ENCODE measurements at regions not wholly inside any gene's neighbourhood (a gene's known extent, or its start where the extent isn't known, plus 50 kb on each side); places are given as distances from the start of the nearest gene placed in this dataset.

- Histone ChIP-seq H3K9me2 (ENCODE audit: insufficient read depth) (no peaks in the 10 kb centered on the region), H2AFZ (no peak overlapping the region), H3K36me3 (ENCODE audit: low read depth) (no peaks in the 10 kb centered on the region), H3K27me3 (ENCODE audit: insufficient read depth, low read depth) (no peaks in the 10 kb centered on the region), H3K4me3 (no peak overlapping the region), H3K4me2 (no peak overlapping the region), H3K4me1 (replicated peaks; ENCODE audit: insufficient read depth) (no peaks in the 10 kb centered on the region), H4K20me1 (ENCODE audit: insufficient read depth) (no peaks in the 10 kb centered on the region), H3K79me2 (ENCODE audit: low read depth) (no peaks in the 10 kb centered on the region), H3K27ac (no peak overlapping the region), H3F3A (ENCODE audit: insufficient read depth, low read depth) (no peaks in the 10 kb centered on the region), H3K9me3 (ENCODE audit: insufficient read depth, low read depth) (no peaks in the 10 kb centered on the region)
- BruUV-seq (replicated peaks) = no TSS peak
- intact Hi-C loops (cut with micrococcal nuclease; ENCODE audit: unreplicated experiment) = no loop called here
- DNase-seq = no peak
- ChIA-PET POLR2A (ENCODE audit: unreplicated experiment) (interaction anchor here (0.9 kb wide), 1 partner anchor 16 kb away, joined by 8 read pairs; no protein-coding TSS in a partner anchor), CTCF (no interaction called here)
- TF ChIP-seq EZH2 (IDR thresholded peaks at IDR 0.05; ENCODE audit: low read depth) = no peak
- TF ChIP-seq CTCF (conservative IDR thresholded peaks at IDR 0.05) = no peak
Measured at GRCh38 chr9:117548556-117548955, 133.7 kb upstream of the ASTN2 start.

DNA sequence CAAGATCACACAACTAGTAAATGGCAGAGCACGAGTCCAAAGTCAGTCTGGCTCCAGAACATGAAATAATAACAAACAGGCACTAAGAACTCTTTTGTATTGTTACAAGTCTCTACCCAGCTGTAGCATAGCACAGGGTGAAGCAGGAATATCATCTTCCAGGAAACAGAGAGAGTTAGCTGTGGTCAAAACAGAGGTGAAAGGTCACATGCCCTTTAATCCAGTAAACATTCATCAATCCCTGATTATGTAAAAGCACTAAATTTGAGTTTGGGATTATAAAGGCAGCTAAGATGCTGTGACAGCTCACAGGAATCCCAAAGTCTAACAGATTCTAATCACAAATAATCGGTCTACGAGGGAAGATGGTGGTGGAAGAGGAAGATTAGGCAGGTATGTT lies 133.0 kb upstream of the ASTN2 start:
- Histone ChIP-seq H3K9me2 (ENCODE audit: insufficient read depth) (no peaks in the 10 kb centered on the region), H3K4me1 (replicated peaks; ENCODE audit: insufficient read depth) (no peaks in the 10 kb centered on the region), H3K4me3 (no peak overlapping the region), H3K79me2 (ENCODE audit: low read depth) (no peaks in the 10 kb centered on the region), H3K27ac (no peak overlapping the region), H3K36me3 (ENCODE audit: low read depth) (no peaks in the 10 kb centered on the region), H3K27me3 (ENCODE audit: insufficient read depth, low read depth) (no peaks in the 10 kb centered on the region), H3K9me3 (ENCODE audit: insufficient read depth, low read depth) (no peaks in the 10 kb centered on the region), H3K4me2 (no peak overlapping the region), H4K20me1 (ENCODE audit: insufficient read depth) (no peaks in the 10 kb centered on the region), H2AFZ (no peak overlapping the region), H3F3A (ENCODE audit: insufficient read depth, low read depth) (no peaks in the 10 kb centered on the region)
- CTCF ChIA-PET = no interaction called here
- POLR2A ChIA-PET (ENCODE audit: unreplicated experiment) = no interaction called here
- no peak for TF ChIP-seq CTCF (conservative IDR thresholded peaks at IDR 0.05)
- no peak for TF ChIP-seq EZH2 (IDR thresholded peaks at IDR 0.05; ENCODE audit: low read depth)
- no peak for DNase-seq
- intact Hi-C loops (cut with micrococcal nuclease; ENCODE audit: unreplicated experiment) = no loop called here
- no TSS peak for BruUV-seq (replicated peaks)

GRCh38 chr9:117546894-117547678 lies 132.2 kb upstream of the ASTN2 start:
- H3K36me3 ChIP-seq (ENCODE audit: low read depth) = no peaks in the 10 kb centered on the region
- peak overlapping the region; percentile 0; the same call in 1 of the 2 replicates for H3K4me2 ChIP-seq
- no peak overlapping the region for H3K4me3 ChIP-seq
- no peaks in the 10 kb centered on the region for H3K9me3 ChIP-seq (ENCODE audit: insufficient read depth, low read depth)
- H2AFZ ChIP-seq = peak overlapping the region; percentile 4; the same call in 1 of the 2 replicates
- H3F3A ChIP-seq (ENCODE audit: insufficient read depth, low read depth) = no peaks in the 10 kb centered on the region
- H3K27me3 ChIP-seq (ENCODE audit: insufficient read depth, low read depth) = no peaks in the 10 kb centered on the region
- H4K20me1 ChIP-seq (ENCODE audit: insufficient read depth) = no peaks in the 10 kb centered on the region
- no peaks in the 10 kb centered on the region for H3K79me2 ChIP-seq (ENCODE audit: low read depth)
- ChIA-PET CTCF (no interaction called here), POLR2A (ENCODE audit: unreplicated experiment) (no interaction called here)
- H3K9me2 ChIP-seq (ENCODE audit: insufficient read depth) = no peaks in the 10 kb centered on the region
- TF ChIP-seq EZH2 (IDR thresholded peaks at IDR 0.05; ENCODE audit: low read depth) (no peak), CTCF (conservative IDR thresholded peaks at IDR 0.05) (no peak)
- no peaks in the 10 kb centered on the region for H3K4me1 ChIP-seq (replicated peaks; ENCODE audit: insufficient read depth)
- no peak overlapping the region for H3K27ac ChIP-seq
- DNase-seq = no peak
- intact Hi-C loops (cut with micrococcal nuclease; ENCODE audit: unreplicated experiment) = no loop called here
- BruUV-seq (replicated peaks) = no TSS peak
